Neuronal stem cell (in vitro differentiated cells): ENCODE measurements at regions not wholly inside any gene's neighbourhood (a gene's known extent, or its start where the extent isn't known, plus 50 kb on each side); places are given as distances from the start of the nearest gene placed in this dataset.
A peak's percentile ranks its signal among the peaks of the same experiment; 100 is the strongest.
"Not testable (repeated sequence)": the region's sequence is repeated elsewhere in the genome, so short reads cannot be mapped to it uniquely, and the experiment has no call there.

Source experiments
- DNase-seq: peaks from one replicate; pipeline ENCODE4 v3.0.0-alpha.2; 2013; ENCODE audit warnings: low spot score
- H2AFZ ChIP-seq: one replicate; pipeline ENCODE4 v1.6.1; 2013; ENCODE audit warnings: mild to moderate bottlenecking, low read length, inconsistent platforms
- H2AK5ac ChIP-seq: 2 replicates; pipeline ENCODE4 v1.6.1; 2013; ENCODE audit warnings: low read depth, mild to moderate bottlenecking, inconsistent platforms, low read length, moderate library complexity, mixed read lengths
- H2BK120ac ChIP-seq: 2 replicates; pipeline ENCODE4 v1.6.1; 2013; ENCODE audit warnings: low read depth, mild to moderate bottlenecking, inconsistent platforms, low read length, moderate library complexity, mixed read lengths
- H2BK12ac ChIP-seq: one replicate; pipeline ENCODE4 v1.6.1; 2013; ENCODE audit warnings: low read length, inconsistent platforms
- H2BK15ac ChIP-seq: 2 replicates; pipeline ENCODE4 v1.6.1; 2013; ENCODE audit warnings: mild to moderate bottlenecking, low read length, inconsistent platforms, mixed read lengths
- H2BK5ac ChIP-seq: one replicate; pipeline ENCODE4 v1.6.1; 2013; ENCODE audit warnings: inconsistent platforms, mild to moderate bottlenecking, low read length, moderate library complexity
- H3K14ac ChIP-seq: one replicate; pipeline ENCODE4 v1.6.1; 2013; ENCODE audit warnings: low read length, inconsistent platforms
- H3K18ac ChIP-seq: 2 replicates; pipeline ENCODE4 v1.6.1; 2013; ENCODE audit warnings: low read length, inconsistent platforms
- H3K23ac ChIP-seq: 2 replicates; pipeline ENCODE4 v1.6.1; 2013; ENCODE audit warnings: low read depth, mild to moderate bottlenecking, mixed read lengths, low read length, inconsistent platforms; ENCODE audit not compliant: poor library complexity
- H3K27ac ChIP-seq: replicated peaks from 3 replicates; pipeline ENCODE4 v1.5.1; 2013; ENCODE audit warnings: low read length, inconsistent platforms
- H3K27me3 ChIP-seq, 3 experiments: 2 replicates each; pipeline ENCODE4 v1.6.1; 2013; ENCODE audit warnings: low read length in 3 of 3, mild to moderate bottlenecking in 2 of 3, inconsistent platforms in 1 of 3, low read depth in 1 of 3, mixed read lengths in 1 of 3, moderate library complexity in 1 of 3; ENCODE audit not compliant: control insufficient read depth in 3 of 3, insufficient read depth in 3 of 3
- H3K36me3 ChIP-seq, 2 donors: replicated peaks in 1 of 2; 2 replicates each; pipeline ENCODE4 v1.6.1; 2013; ENCODE audit warnings: low read length in 2 of 2; ENCODE audit not compliant: control insufficient read depth in 2 of 2, insufficient read depth in 2 of 2
- H3K4ac ChIP-seq: 2 replicates; pipeline ENCODE4 v1.6.1; 2013; ENCODE audit warnings: inconsistent platforms, mild to moderate bottlenecking, low read length, moderate library complexity
- H3K4me1 ChIP-seq, 2 donors: 1 replicate in 1 of 2; 2 replicates in 1 of 2; pipeline ENCODE4 v1.6.1; 2013; ENCODE audit warnings: low read length in 2 of 2, low read depth in 1 of 2; ENCODE audit not compliant: control insufficient read depth in 2 of 2, insufficient read depth in 1 of 2
- H3K4me2 ChIP-seq: one replicate; pipeline ENCODE4 v1.6.1; 2013; ENCODE audit warnings: mild to moderate bottlenecking, low read length, inconsistent platforms; ENCODE audit not compliant: insufficient read depth, poor library complexity, severe bottlenecking
- H3K4me3 ChIP-seq, 2 donors: 2 replicates each; pipeline ENCODE4 v1.5.1; 2013; ENCODE audit warnings: low read length in 2 of 2, mild to moderate bottlenecking in 2 of 2, inconsistent platforms in 1 of 2, moderate library complexity in 1 of 2
- H3K79me1 ChIP-seq: one replicate; pipeline ENCODE4 v1.6.1; 2013; ENCODE audit warnings: low read depth, mild to moderate bottlenecking, inconsistent platforms, low read length, moderate library complexity
- H3K9ac ChIP-seq: one replicate; pipeline ENCODE4 v1.6.1; 2013; ENCODE audit warnings: mild to moderate bottlenecking, low read depth, low read length, inconsistent platforms; ENCODE audit not compliant: poor library complexity
- H3K9me3 ChIP-seq, 2 donors: replicated peaks in 1 of 2; 2 replicates each; pipeline versions ENCODE3 to v1.6.1; 2013; ENCODE audit warnings: low read length in 2 of 2, mild to moderate bottlenecking in 2 of 2, inconsistent platforms in 1 of 2, low read depth in 1 of 2, mixed read lengths in 1 of 2, moderate library complexity in 1 of 2; ENCODE audit not compliant: control insufficient read depth in 2 of 2, insufficient read depth in 1 of 2
- H4K8ac ChIP-seq: one replicate; pipeline ENCODE4 v1.6.1; 2013; ENCODE audit warnings: low read depth, mild to moderate bottlenecking, inconsistent platforms, low read length, moderate library complexity
- H4K91ac ChIP-seq: one replicate; pipeline ENCODE4 v1.6.1; 2013; ENCODE audit warnings: low read length, low read depth, mild to moderate bottlenecking, inconsistent platforms; ENCODE audit not compliant: poor library complexity
- WGBS, 2 donors: extraction: QIAGEN DNeasy Blood & Tissue Kit; methylation state at CpG; one replicate each; pipeline ENCODE4 v1.1.7; 2013; ENCODE audit warnings: missing lambda C conversion rate in 2 of 2, mixed read lengths in 1 of 2; ENCODE audit not compliant: insufficient read length in 2 of 2, insufficient replicate concordance in 1 of 2; ENCODE audit errors: extremely low coverage in 2 of 2; 5-methylcytosine and 5-hydroxymethylcytosine counted together

- Histone ChIP-seq H2AFZ (no peak overlapping the region), H2BK15ac (no peak overlapping the region), H2BK120ac (no peak overlapping the region), H3K9ac (no peak overlapping the region), H3K4me2 (no peak overlapping the region), H3K4ac (no peak overlapping the region), H3K27ac (no peak overlapping the region), H2BK5ac (no peak overlapping the region), H3K9me3 (no peaks in the 10 kb centered on the region), H3K18ac (no peak overlapping the region), H3K4me1 (peaks cover 6 to 13% of the 10 kb centered on the region in 2 donors), H2BK12ac (no peak overlapping the region), H4K91ac (no peak overlapping the region), H3K36me3 (no peaks in the 10 kb centered on the region), H3K4me3 (no peak overlapping the region), H3K27me3 (no peaks in the 10 kb centered on the region), H3K14ac (no peak overlapping the region), H3K23ac (no peak overlapping the region), H3K79me1 (no peaks in the 10 kb centered on the region), H2AK5ac (no peak overlapping the region), H4K8ac (no peak overlapping the region)
- peak; percentile 15 for DNase-seq
- WGBS, 2 donors, result no CpG with 5 or more reads among the region's 4 CpGs
Observed at GRCh38 chr6:131336596-131336995, 201.3 kb downstream of the AKAP7 start.

- H3K36me3 ChIP-seq, H3K27me3 ChIP-seq, H2BK12ac ChIP-seq, H3K4ac ChIP-seq, H3K9me3 ChIP-seq, H4K91ac ChIP-seq, H3K9ac ChIP-seq, H2BK5ac ChIP-seq, H2BK15ac ChIP-seq, H4K8ac ChIP-seq, H3K23ac ChIP-seq, H3K4me2 ChIP-seq, H3K4me3 ChIP-seq, H2AFZ ChIP-seq, H3K4me1 ChIP-seq, H2BK120ac ChIP-seq, H3K18ac ChIP-seq, H3K27ac ChIP-seq, H3K79me1 ChIP-seq, H2AK5ac ChIP-seq, DNase-seq, H3K14ac ChIP-seq: not testable (repeated sequence)
- WGBS, 2 donors, result no CpG with 5 or more reads among the region's 4 CpGs
Observed at GRCh38 chr6:131346896-131347295, 211.6 kb downstream of the AKAP7 start.

GRCh38 chr6:131348572-131348971 is 213.3 kb downstream of the AKAP7 start:
- Histone ChIP-seq H2BK120ac (no peak overlapping the region), H2BK15ac (no peak overlapping the region), H3K27ac (no peak overlapping the region), H2BK5ac (no peak overlapping the region), H3K4me3 (no peak overlapping the region), H4K91ac (no peak overlapping the region), H3K9ac (no peak overlapping the region), H3K36me3 (no peaks in the 10 kb centered on the region), H3K9me3 (no peaks in the 10 kb centered on the region), H3K27me3 (no peaks in the 10 kb centered on the region), H2AK5ac (no peak overlapping the region), H3K79me1 (no peaks in the 10 kb centered on the region), H4K8ac (no peak overlapping the region), H3K18ac (no peak overlapping the region), H3K4ac (no peak overlapping the region), H3K23ac (no peak overlapping the region), H3K4me2 (no peak overlapping the region), H2BK12ac (no peak overlapping the region), H2AFZ (peak overlapping the region; percentile 35), H3K14ac (no peak overlapping the region), H3K4me1 (peaks cover 0 to 3% of the 10 kb centered on the region in 2 donors)
- DNase-seq, result no peak
- no CpG with 5 or more reads among the region's 5 CpGs for WGBS, 2 donors

- H2BK12ac ChIP-seq, result no peak overlapping the region
- H4K91ac ChIP-seq, result no peak overlapping the region
- no peak overlapping the region for H2AK5ac ChIP-seq
- no peak overlapping the region for H4K8ac ChIP-seq
- no peak overlapping the region for H3K9ac ChIP-seq
- no peak overlapping the region for H2BK5ac ChIP-seq
- H3K4me3 ChIP-seq, result no peak overlapping the region
- no peaks in the 10 kb centered on the region for H3K79me1 ChIP-seq
- no peak overlapping the region for H3K4ac ChIP-seq
- H3K4me2 ChIP-seq, result no peak overlapping the region
- H3K23ac ChIP-seq, result no peak overlapping the region
- H3K4me1 ChIP-seq, result peaks cover 0 to 3% of the 10 kb centered on the region in 2 donors
- no peak overlapping the region for H3K14ac ChIP-seq
- no peak overlapping the region for H3K18ac ChIP-seq
- no peaks in the 10 kb centered on the region for H3K27me3 ChIP-seq
- no peak overlapping the region for H2BK120ac ChIP-seq
- no peak for DNase-seq
- H3K9me3 ChIP-seq, result no peaks in the 10 kb centered on the region
- H2AFZ ChIP-seq, result no peak overlapping the region
- no CpG with 5 or more reads among the region's 1 CpG for WGBS, 2 donors
- no peak overlapping the region for H3K27ac ChIP-seq
- H2BK15ac ChIP-seq, result no peak overlapping the region
- no peaks in the 10 kb centered on the region for H3K36me3 ChIP-seq
Observed at GRCh38 chr6:131349199-131349598, 213.9 kb downstream of the AKAP7 start.
